SK-N-MC (cell line): ENCODE measurements at regions not wholly inside any gene's neighbourhood (a gene's known extent, or its start where the extent isn't known, plus 50 kb on each side); places are given as distances from the start of the nearest gene placed in this dataset.

Experiments used
- EZH2 ChIP-seq: fragments of 200-600 bp; sonication (generic); IDR thresholded peaks from one replicate; pipeline ENCODE4 v1.6.1; 2017; ENCODE audit warnings: antibody characterized with exemption
- FOXP2 ChIP-seq: optimal IDR thresholded peaks from 2 replicates; pipeline ENCODE3; 2011; ENCODE audit warnings: mild to moderate bottlenecking, moderate library complexity; ENCODE audit not compliant: insufficient read depth; ENCODE audit errors: extremely low read length, control extremely low read depth
- POLR2AphosphoS5 ChIP-seq: IDR thresholded peaks from 2 replicates; pipeline ENCODE4 v1.6.1; 2012; ENCODE audit warnings: mild to moderate bottlenecking, low read depth, low read length, borderline replicate concordance

- TF ChIP-seq EZH2: no peak
- TF ChIP-seq POLR2AphosphoS5: no peak
- no peak for TF ChIP-seq FOXP2
Observed at GRCh38 chr17:83009414-83010205, 69.8 kb upstream of the METRNL start.
